Choroid plexus epithelial cell (primary cell): ENCODE measurements at regions not wholly inside any gene's neighbourhood (a gene's known extent, or its start where the extent isn't known, plus 50 kb on each side); places are given as distances from the start of the nearest gene placed in this dataset.

Experiments
- DNase-seq: peaks from one replicate; pipeline ENCODE4 v3.0.0-alpha.2; 2010; ENCODE audit warnings: low read depth
- H3K4me3 ChIP-seq: 2 replicates; pipeline ENCODE4 v1.5.1; 2011; ENCODE audit warnings: low read depth, mild to moderate bottlenecking, control low read depth, low read length, moderate library complexity
- CTCF ChIP-seq: conservative IDR thresholded peaks from 2 replicates; pipeline ENCODE4 v1.5.1; 2011; ENCODE audit warnings: low read depth, mild to moderate bottlenecking, control low read depth, inconsistent platforms, low read length, moderate library complexity

- no peak for TF ChIP-seq CTCF
- DNase-seq: no peak
- H3K4me3 ChIP-seq: no peak overlapping the region
Observed at GRCh38 chr16:59941594-59941993, 1207.5 kb upstream of the GOT2 start.

GRCh38 chr16:59920054-59920453, 1185.9 kb upstream of the GOT2 start:
- DNase-seq: no peak
- TF ChIP-seq CTCF: no peak
- H3K4me3 ChIP-seq: no peak overlapping the region

GRCh38 chr16:59913666-59914065, 1179.5 kb upstream of the GOT2 start:
- peak; percentile 20 for DNase-seq
- H3K4me3 ChIP-seq: no peak overlapping the region
- TF ChIP-seq CTCF: no peak

GRCh38 chr16:59909262-59909661, 1175.1 kb upstream of the GOT2 start:
- no peak overlapping the region for H3K4me3 ChIP-seq
- TF ChIP-seq CTCF: no peak
- peak; percentile 28 for DNase-seq

- no peak overlapping the region for H3K4me3 ChIP-seq
- DNase-seq: no peak
- TF ChIP-seq CTCF: no peak
Observed at GRCh38 chr16:59907611-59908010, 1173.5 kb upstream of the GOT2 start.

GRCh38 chr16:59905606-59906005, 1171.5 kb upstream of the GOT2 start:
- DNase-seq: peak; percentile 38
- no peak for TF ChIP-seq CTCF
- H3K4me3 ChIP-seq: no peak overlapping the region

GRCh38 chr16:59905131-59905530, 1171.0 kb upstream of the GOT2 start:
- H3K4me3 ChIP-seq: no peak overlapping the region
- no peak for TF ChIP-seq CTCF
- DNase-seq: no peak
